ENCODE measurements at regions not wholly inside any gene's neighbourhood (a gene's known extent, or its start where the extent isn't known, plus 50 kb on each side); places are given as distances from the start of the nearest gene placed in this dataset.

GRCh38 chr9:115235221-115235620 is 117.3 kb upstream of the TNC start:
- no peak for TF ChIP-seq CTCF (conservative IDR thresholded peaks at IDR 0.05 in 1 of 2, IDR thresholded peaks at IDR 0.05 in 1 of 2; ENCODE audit: extremely low read depth in 1 of 2, insufficient read depth in 1 of 2, low read depth in 1 of 2, low read length in 2 of 2)
- TF ChIP-seq EZH2 (IDR thresholded peaks at IDR 0.05; ENCODE audit: borderline replicate concordance, low read length) = no peak

All from mammary epithelial cell (primary cell).